Esophagus squamous epithelium (tissue), 4 donors: ENCODE measurements at regions not wholly inside any gene's neighbourhood (a gene's known extent, or its start where the extent isn't known, plus 50 kb on each side); places are given as distances from the start of the nearest gene placed in this dataset.

Source experiments
- CTCF ChIP-seq, 6 experiments: fragments of 450-650 bp in 4 of 6; fragments of 200-600 bp in 2 of 6; sonication (generic) in 2 of 6; IDR thresholded peaks; one replicate each; pipeline ENCODE4 v1.5.1; 2016 to 2019; ENCODE audit warnings: antibody characterized with exemption in 6 of 6, mild to moderate bottlenecking in 4 of 6, moderate library complexity in 4 of 6
- POLR2A ChIP-seq, 4 donors: fragments of 450-650 bp; IDR thresholded peaks; one replicate each; pipeline ENCODE4 v1.6.1; 2017; ENCODE audit warnings: antibody characterized with exemption in 4 of 4, mild to moderate bottlenecking in 4 of 4, moderate library complexity in 3 of 4

GRCh38 chr5:57804505-57804904 lies 321.9 kb upstream of the ACTBL2 start:
- TF ChIP-seq CTCF (IDR thresholded peaks at IDR 0.05) (no peak), POLR2A (IDR thresholded peaks at IDR 0.05) (no peak)
